ENCODE measurements at regions not wholly inside any gene's neighbourhood (a gene's known extent, or its start where the extent isn't known, plus 50 kb on each side); places are given as distances from the start of the nearest gene placed in this dataset.

DNA sequence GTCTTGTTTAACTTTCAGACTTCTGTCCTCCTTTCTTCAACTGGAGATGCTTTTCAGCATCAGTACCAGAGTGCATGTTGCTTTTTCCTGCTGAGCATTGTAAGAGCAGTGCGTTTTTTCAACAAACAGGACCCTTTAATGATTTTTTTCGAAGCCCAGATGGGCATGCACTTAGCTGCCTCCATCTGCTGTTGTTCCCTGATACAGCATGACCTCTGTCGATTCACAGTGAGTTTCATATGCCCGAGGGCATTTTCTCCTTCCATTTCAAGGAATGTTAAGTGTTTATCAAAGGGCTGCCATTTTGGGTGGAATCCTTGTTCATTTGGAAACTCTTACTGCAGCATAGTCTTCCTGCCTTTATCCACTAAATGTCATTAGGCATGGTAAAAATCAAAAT lies 428.6 kb downstream of the DTHD1 start:
- Histone ChIP-seq H3K36me3 (no peaks in the 10 kb centered on the region), H3K4me1 (no peaks in the 10 kb centered on the region), H3K4me3 (no peak overlapping the region), H3K9me3 (no peaks in the 10 kb centered on the region), H3K27me3 (no peaks in the 10 kb centered on the region), H3K27ac (no peak overlapping the region)
- 35 to 52% methylated on average over 4 of the region's 4 CpGs for WGBS, 2 donors
- TF ChIP-seq, protein P1, sequence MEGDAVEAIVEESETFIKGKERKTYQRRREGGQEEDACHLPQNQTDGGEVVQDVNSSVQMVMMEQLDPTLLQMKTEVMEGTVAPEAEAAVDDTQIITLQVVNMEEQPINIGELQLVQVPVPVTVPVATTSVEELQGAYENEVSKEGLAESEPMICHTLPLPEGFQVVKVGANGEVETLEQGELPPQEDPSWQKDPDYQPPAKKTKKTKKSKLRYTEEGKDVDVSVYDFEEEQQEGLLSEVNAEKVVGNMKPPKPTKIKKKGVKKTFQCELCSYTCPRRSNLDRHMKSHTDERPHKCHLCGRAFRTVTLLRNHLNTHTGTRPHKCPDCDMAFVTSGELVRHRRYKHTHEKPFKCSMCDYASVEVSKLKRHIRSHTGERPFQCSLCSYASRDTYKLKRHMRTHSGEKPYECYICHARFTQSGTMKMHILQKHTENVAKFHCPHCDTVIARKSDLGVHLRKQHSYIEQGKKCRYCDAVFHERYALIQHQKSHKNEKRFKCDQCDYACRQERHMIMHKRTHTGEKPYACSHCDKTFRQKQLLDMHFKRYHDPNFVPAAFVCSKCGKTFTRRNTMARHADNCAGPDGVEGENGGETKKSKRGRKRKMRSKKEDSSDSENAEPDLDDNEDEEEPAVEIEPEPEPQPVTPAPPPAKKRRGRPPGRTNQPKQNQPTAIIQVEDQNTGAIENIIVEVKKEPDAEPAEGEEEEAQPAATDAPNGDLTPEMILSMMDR (IDR thresholded peaks at IDR 0.05): no peak
- TF ChIP-seq POLR2A (IDR thresholded peaks at IDR 0.05): no peak
- no peak for TF ChIP-seq EP300 (IDR thresholded peaks at IDR 0.05)
- DNase-seq (ENCODE audit: low spot score in 2 of 2): no peak

DNA sequence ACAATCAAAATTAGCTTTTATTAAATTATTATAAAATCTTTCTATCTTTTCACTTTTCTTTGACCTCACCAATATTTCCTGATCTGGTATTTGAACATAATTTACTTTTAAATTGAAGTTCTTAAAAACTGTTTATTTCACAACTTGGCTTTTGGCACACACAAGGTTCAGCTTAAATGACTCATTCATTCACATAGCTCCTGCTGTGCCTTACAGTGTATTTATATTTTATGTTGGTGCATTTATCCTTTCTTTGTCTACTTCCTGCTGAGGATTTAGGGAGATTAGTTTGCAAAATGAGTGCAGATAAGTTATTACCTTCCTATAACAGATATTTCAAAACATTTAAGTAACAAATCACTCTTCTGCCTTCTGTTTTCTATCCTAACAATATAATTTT lies 430.6 kb downstream of the DTHD1 start:
- TF ChIP-seq, protein P1 (IDR thresholded peaks at IDR 0.05): no peak
- TF ChIP-seq POLR2A (IDR thresholded peaks at IDR 0.05) (no peak), EP300 (IDR thresholded peaks at IDR 0.05) (no peak)
- no peak overlapping the region for H3K27ac ChIP-seq
- DNase-seq (ENCODE audit: low spot score in 2 of 2): no peak

DNA sequence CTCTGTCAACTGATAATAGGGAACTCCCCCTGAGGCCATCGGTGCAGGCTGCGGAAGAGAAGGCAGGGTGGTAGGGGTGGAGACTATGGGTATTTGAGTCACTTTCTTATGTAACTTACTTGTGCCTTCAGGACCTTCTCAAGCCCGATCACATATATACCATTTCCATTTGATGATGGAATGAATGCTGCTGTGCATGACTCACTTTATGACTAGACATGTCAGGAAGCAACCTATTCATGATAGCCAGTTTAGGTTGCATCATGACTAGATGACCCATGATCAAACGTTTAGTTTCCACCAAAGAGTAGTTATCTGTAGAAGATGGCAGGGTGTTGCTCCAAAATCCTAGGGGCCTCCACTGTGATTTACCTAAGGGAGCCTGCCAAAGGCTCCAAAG lies 435.5 kb downstream of the DTHD1 start:
- Histone ChIP-seq H3K4me1 (no peaks in the 10 kb centered on the region), H3K9me3 (no peaks in the 10 kb centered on the region), H3K4me3 (no peak overlapping the region), H3K27me3 (no peaks in the 10 kb centered on the region), H3K36me3 (no peaks in the 10 kb centered on the region), H3K27ac (no peak overlapping the region)
- DNase-seq (ENCODE audit: low spot score in 2 of 2): no peak
- TF ChIP-seq POLR2A (IDR thresholded peaks at IDR 0.05) (no peak), EP300 (IDR thresholded peaks at IDR 0.05) (no peak)
- TF ChIP-seq, protein P1 (IDR thresholded peaks at IDR 0.05): no peak
- WGBS, 2 donors: 89 to 94% methylated on average over 4 of the region's 4 CpGs

More for the DNA sequence above, 430.6 kb downstream of the DTHD1 start:
- H3K36me3 ChIP-seq: no peaks in the 10 kb centered on the region
- no peaks in the 10 kb centered on the region for H3K27me3 ChIP-seq
- no peaks in the 10 kb centered on the region for H3K9me3 ChIP-seq
- H3K4me3 ChIP-seq: no peak overlapping the region
- H3K4me1 ChIP-seq: no peaks in the 10 kb centered on the region

DNA sequence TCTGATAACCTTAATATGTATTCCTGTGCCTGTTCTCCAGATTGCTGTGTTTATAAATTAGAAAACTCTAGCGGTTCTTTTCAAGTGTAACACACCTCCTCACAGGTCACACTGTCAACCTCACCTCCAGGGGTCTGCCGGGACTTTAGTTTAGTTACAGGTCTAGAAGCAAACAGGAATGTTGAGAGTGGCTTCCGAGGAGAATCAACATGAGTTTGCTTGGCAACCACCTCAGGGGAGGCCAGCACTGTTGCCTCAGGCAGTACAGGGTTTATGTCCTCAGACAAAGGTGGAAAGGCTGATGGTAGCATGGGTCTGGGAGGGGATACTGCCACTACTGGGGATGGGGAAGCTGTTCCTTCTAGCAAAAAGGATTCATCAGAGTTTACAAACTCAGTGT lies 438.0 kb downstream of the DTHD1 start:
- no peak for TF ChIP-seq EP300 (IDR thresholded peaks at IDR 0.05)
- TF ChIP-seq, protein P1 (IDR thresholded peaks at IDR 0.05): no peak
- TF ChIP-seq POLR2A (IDR thresholded peaks at IDR 0.05): no peak
- Histone ChIP-seq H3K4me3 (no peak overlapping the region), H3K27ac (no peak overlapping the region), H3K36me3 (no peaks in the 10 kb centered on the region), H3K9me3 (no peaks in the 10 kb centered on the region), H3K27me3 (no peaks in the 10 kb centered on the region), H3K4me1 (no peaks in the 10 kb centered on the region)
- 79 to 93% methylated on average over 3 of the region's 3 CpGs for WGBS, 2 donors
- no peak for DNase-seq (ENCODE audit: low spot score in 2 of 2)

DNA sequence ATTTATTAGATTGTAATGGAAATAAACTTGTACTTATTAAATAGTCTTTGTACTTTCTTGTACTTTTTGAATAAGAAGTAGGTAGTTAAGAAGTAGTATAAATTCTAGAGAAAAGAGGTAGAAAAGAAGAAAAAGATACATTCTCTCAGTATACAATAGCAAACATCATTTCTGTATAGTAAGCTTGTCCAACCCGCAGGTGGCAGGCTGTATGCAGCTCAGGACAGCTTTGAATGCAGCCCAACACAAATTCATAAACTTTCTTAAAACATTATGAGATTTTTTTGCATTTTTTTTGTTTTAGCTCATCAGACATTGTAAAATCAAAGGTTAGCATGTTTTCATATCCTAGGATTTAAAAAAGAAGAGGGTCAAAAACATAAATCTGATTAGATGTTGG lies 441.6 kb downstream of the DTHD1 start:
- no peaks in the 10 kb centered on the region for H3K27me3 ChIP-seq
- no peaks in the 10 kb centered on the region for H3K4me1 ChIP-seq
- TF ChIP-seq, protein P1 (IDR thresholded peaks at IDR 0.05): no peak
- TF ChIP-seq POLR2A (IDR thresholded peaks at IDR 0.05): no peak
- no peak for TF ChIP-seq EP300 (IDR thresholded peaks at IDR 0.05)
- WGBS, 2 donors: 65 to 82% methylated on average over 1 of the region's 1 CpG
- H3K9me3 ChIP-seq: no peaks in the 10 kb centered on the region
- no peak overlapping the region for H3K4me3 ChIP-seq
- no peaks in the 10 kb centered on the region for H3K36me3 ChIP-seq
- no peak for DNase-seq (ENCODE audit: low spot score in 2 of 2)
- no peak overlapping the region for H3K27ac ChIP-seq
